ENCODE measurements at regions not wholly inside any gene's neighbourhood (a gene's known extent, or its start where the extent isn't known, plus 50 kb on each side); places are given as distances from the start of the nearest gene placed in this dataset.

- no peaks in the 10 kb centered on the region for H3K36me3 Mint-ChIP-seq
- no peak overlapping the region for H3K27ac Mint-ChIP-seq
- no peak for DNase-seq (ENCODE audit: low spot score in 2 of 2)
- no peak for ATAC-seq
- H3K9me3 Mint-ChIP-seq: no peaks in the 10 kb centered on the region
Observed at GRCh38 chr3:19093084-19093483, 55.2 kb upstream of the KCNH8 start.

GRCh38 chr3:19077388-19077787, 70.9 kb upstream of the KCNH8 start:
- no peak for DNase-seq (ENCODE audit: low spot score in 2 of 2)
- no peaks in the 10 kb centered on the region for H3K36me3 Mint-ChIP-seq
- H3K27ac Mint-ChIP-seq: no peak overlapping the region
- no peaks in the 10 kb centered on the region for H3K9me3 Mint-ChIP-seq
- ATAC-seq: no peak

GRCh38 chr3:19075037-19075436, 73.3 kb upstream of the KCNH8 start:
- Mint-ChIP-seq H3K9me3 (no peaks in the 10 kb centered on the region), H3K27ac (no peak overlapping the region), H3K36me3 (no peaks in the 10 kb centered on the region)
- ATAC-seq (no peak), DNase-seq (ENCODE audit: low spot score in 2 of 2) (no peak)

GRCh38 chr3:19074257-19074900, 73.9 kb upstream of the KCNH8 start:
- ATAC-seq: no peak
- H3K27ac Mint-ChIP-seq: no peak overlapping the region
- no peak for DNase-seq (ENCODE audit: low spot score in 2 of 2)
- no peaks in the 10 kb centered on the region for H3K9me3 Mint-ChIP-seq
- no peaks in the 10 kb centered on the region for H3K36me3 Mint-ChIP-seq

- ATAC-seq (no peak), DNase-seq (ENCODE audit: low spot score in 2 of 2) (no peak)
- Mint-ChIP-seq H3K36me3 (no peaks in the 10 kb centered on the region), H3K9me3 (no peaks in the 10 kb centered on the region), H3K27ac (no peak overlapping the region)
Observed at GRCh38 chr3:19073341-19074105, 74.8 kb upstream of the KCNH8 start.

GRCh38 chr3:19070325-19070724, 78.0 kb upstream of the KCNH8 start:
- ATAC-seq (no peak), DNase-seq (ENCODE audit: low spot score in 2 of 2) (no peak)
- Mint-ChIP-seq H3K9me3 (no peaks in the 10 kb centered on the region), H3K27ac (no peak overlapping the region), H3K36me3 (no peaks in the 10 kb centered on the region)

- ATAC-seq: no peak
- Mint-ChIP-seq H3K9me3 (no peaks in the 10 kb centered on the region), H3K36me3 (no peaks in the 10 kb centered on the region), H3K27ac (no peak overlapping the region)
- no peak for DNase-seq (ENCODE audit: low spot score in 2 of 2)
Observed at GRCh38 chr3:19065027-19065426, 83.3 kb upstream of the KCNH8 start.

- no peak overlapping the region for H3K27ac Mint-ChIP-seq
- DNase-seq (ENCODE audit: low spot score in 2 of 2) (no peak), ATAC-seq (no peak)
- no peaks in the 10 kb centered on the region for H3K36me3 Mint-ChIP-seq
- no peaks in the 10 kb centered on the region for H3K9me3 Mint-ChIP-seq
Observed at GRCh38 chr3:19063936-19064335, 84.4 kb upstream of the KCNH8 start.

GRCh38 chr3:19060404-19060803, 87.9 kb upstream of the KCNH8 start:
- no peak overlapping the region for H3K27ac Mint-ChIP-seq
- ATAC-seq (no peak), DNase-seq (ENCODE audit: low spot score in 2 of 2) (no peak)
- no peaks in the 10 kb centered on the region for H3K36me3 Mint-ChIP-seq
- H3K9me3 Mint-ChIP-seq: no peaks in the 10 kb centered on the region

- Mint-ChIP-seq H3K9me3 (no peaks in the 10 kb centered on the region), H3K27ac (no peak overlapping the region), H3K36me3 (no peaks in the 10 kb centered on the region)
- DNase-seq (ENCODE audit: low spot score in 2 of 2) (no peak), ATAC-seq (no peak)
Observed at GRCh38 chr3:19052874-19053273, 95.4 kb upstream of the KCNH8 start.

GRCh38 chr3:19046440-19046839, 101.9 kb upstream of the KCNH8 start:
- ATAC-seq (no peak), DNase-seq (ENCODE audit: low spot score in 2 of 2) (no peak)
- Mint-ChIP-seq H3K9me3 (no peaks in the 10 kb centered on the region), H3K27ac (no peak overlapping the region), H3K36me3 (no peaks in the 10 kb centered on the region)

- DNase-seq (ENCODE audit: low spot score in 2 of 2) (peak in 1 of 2 donors; percentile 7), ATAC-seq (peak; percentile 53 to 67)
- no peaks in the 10 kb centered on the region for H3K36me3 Mint-ChIP-seq
- H3K9me3 Mint-ChIP-seq: no peaks in the 10 kb centered on the region
- H3K27ac Mint-ChIP-seq: no peak overlapping the region
Observed at GRCh38 chr3:19030522-19030839, 117.8 kb upstream of the KCNH8 start.

GRCh38 chr3:19029837-19030521, 118.3 kb upstream of the KCNH8 start:
- Mint-ChIP-seq H3K9me3 (no peaks in the 10 kb centered on the region), H3K27ac (no peak overlapping the region), H3K36me3 (no peaks in the 10 kb centered on the region)
- no peak for DNase-seq (ENCODE audit: low spot score in 2 of 2)
- peak; percentile 49 to 92 for ATAC-seq

- Mint-ChIP-seq H3K9me3 (no peaks in the 10 kb centered on the region), H3K36me3 (no peaks in the 10 kb centered on the region), H3K27ac (no peak overlapping the region)
- ATAC-seq (no peak), DNase-seq (ENCODE audit: low spot score in 2 of 2) (no peak)
Observed at GRCh38 chr3:19025441-19025840, 122.9 kb upstream of the KCNH8 start.

GRCh38 chr3:19022546-19022945, 125.8 kb upstream of the KCNH8 start:
- Mint-ChIP-seq H3K36me3 (no peaks in the 10 kb centered on the region), H3K27ac (no peak overlapping the region), H3K9me3 (no peaks in the 10 kb centered on the region)
- no peak for ATAC-seq
- no peak for DNase-seq (ENCODE audit: low spot score in 2 of 2)

GRCh38 chr3:19016851-19017250, 131.5 kb upstream of the KCNH8 start:
- no peaks in the 10 kb centered on the region for H3K9me3 Mint-ChIP-seq
- no peaks in the 10 kb centered on the region for H3K36me3 Mint-ChIP-seq
- ATAC-seq: no peak
- no peak for DNase-seq (ENCODE audit: low spot score in 2 of 2)
- no peak overlapping the region for H3K27ac Mint-ChIP-seq

GRCh38 chr3:19013879-19014278, 134.4 kb upstream of the KCNH8 start:
- Mint-ChIP-seq H3K36me3 (no peaks in the 10 kb centered on the region), H3K27ac (no peak overlapping the region), H3K9me3 (no peaks in the 10 kb centered on the region)
- DNase-seq (ENCODE audit: low spot score in 2 of 2) (no peak), ATAC-seq (no peak)

GRCh38 chr3:19012846-19013245, 135.5 kb upstream of the KCNH8 start:
- Mint-ChIP-seq H3K9me3 (no peaks in the 10 kb centered on the region), H3K27ac (no peak overlapping the region), H3K36me3 (no peaks in the 10 kb centered on the region)
- DNase-seq (ENCODE audit: low spot score in 2 of 2) (no peak), ATAC-seq (no peak)

All from activated naive CD4-positive, alpha-beta T cell treated with anti-CD3 and anti-CD28 coated beads, Interleukin-2, amount 50 U/mL, for 72 hours (primary cell).